HG02981 (cell line): ENCODE measurements at regions not wholly inside any gene's neighbourhood (a gene's known extent, or its start where the extent isn't known, plus 50 kb on each side); places are given as distances from the start of the nearest gene placed in this dataset.

ENCODE experiments used
- ATAC-seq: cut with Tn5 transposase; IDR thresholded peaks from one replicate; pipeline ENCODE4 v1.9.1; 2021; ENCODE audit warnings: mild to moderate bottlenecking, moderate library complexity; ENCODE audit not compliant: unreplicated experiment

DNA sequence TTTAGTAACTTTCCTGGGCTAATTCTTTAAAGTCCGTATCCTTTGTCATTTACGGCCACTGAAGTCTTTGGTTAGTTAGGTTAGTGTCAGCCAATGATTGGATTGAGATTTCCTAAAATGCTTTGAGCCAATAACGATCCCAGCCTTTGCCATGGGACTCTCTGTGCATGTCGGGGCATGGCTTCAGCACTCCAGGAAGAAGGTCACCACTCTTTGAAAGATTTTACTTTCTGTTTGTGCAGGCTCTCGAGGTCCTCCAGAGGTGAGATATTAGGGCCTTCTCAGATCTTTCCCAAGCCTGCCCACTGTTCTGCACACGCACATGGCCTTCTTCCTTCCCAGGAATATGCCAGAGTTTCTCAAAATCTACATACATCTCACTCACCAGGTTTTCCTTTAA is 153.7 kb upstream of the ARGLU1 start:
- ATAC-seq = no peak

DNA sequence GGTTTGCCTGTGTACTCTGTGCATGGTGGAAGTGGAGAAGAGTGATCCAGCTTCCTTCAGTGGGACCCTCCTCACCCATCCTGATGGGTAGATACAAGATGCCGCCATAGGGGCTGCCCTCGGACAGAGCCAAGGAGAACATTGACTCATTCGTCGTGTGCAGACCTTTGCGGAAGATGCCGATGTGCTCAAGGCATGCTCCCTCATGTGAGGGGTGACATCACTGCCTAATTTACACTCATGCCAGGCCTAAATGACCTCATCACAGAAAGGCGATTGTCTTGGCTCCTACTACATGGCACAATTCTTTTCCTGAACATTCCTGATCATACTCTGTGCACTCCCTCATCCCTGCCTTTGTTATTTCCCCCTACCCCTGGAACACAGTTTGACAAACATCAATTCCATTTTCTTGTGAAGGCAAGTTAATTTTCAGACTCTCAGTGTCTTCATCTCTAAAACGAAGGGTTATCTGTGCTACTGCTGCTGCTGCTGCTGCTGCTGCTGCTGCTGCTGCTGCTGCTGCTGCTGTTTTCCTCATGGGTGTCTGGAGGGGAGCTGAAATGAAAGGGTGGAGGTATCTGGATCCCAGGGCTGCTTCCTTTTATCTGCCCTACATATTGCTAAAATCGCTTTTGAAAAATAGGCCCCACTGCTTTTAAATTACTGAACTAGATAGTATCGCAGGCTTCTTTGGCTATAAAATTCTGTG is 146.5 kb upstream of the ARGLU1 start:
- ATAC-seq = no peak

DNA sequence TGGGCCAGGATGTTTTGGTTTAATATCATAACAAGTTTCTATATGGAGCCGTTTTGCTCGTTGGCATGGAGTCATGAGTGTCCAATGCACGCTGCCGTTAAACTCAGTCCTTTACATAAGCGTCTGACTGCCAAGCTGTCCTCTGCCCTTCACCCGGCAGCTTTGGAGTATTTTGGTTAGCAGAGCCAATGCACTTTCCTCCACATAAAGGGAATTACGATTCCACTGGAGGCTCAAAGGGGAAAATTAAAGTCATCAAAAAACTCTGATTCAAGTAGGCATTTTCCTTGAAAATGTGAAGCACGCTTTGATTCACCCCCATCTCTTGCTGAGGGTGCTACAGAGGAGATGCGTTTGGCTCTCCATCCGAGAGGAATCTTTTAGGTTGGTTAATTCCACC is 144.4 kb upstream of the ARGLU1 start:
- ATAC-seq = no peak

GRCh38 chr13:106710266-106710665 is 142.3 kb upstream of the ARGLU1 start:
- ATAC-seq = no peak

- no peak for ATAC-seq
Measured at GRCh38 chr13:106709522-106709921, 141.6 kb upstream of the ARGLU1 start.

DNA sequence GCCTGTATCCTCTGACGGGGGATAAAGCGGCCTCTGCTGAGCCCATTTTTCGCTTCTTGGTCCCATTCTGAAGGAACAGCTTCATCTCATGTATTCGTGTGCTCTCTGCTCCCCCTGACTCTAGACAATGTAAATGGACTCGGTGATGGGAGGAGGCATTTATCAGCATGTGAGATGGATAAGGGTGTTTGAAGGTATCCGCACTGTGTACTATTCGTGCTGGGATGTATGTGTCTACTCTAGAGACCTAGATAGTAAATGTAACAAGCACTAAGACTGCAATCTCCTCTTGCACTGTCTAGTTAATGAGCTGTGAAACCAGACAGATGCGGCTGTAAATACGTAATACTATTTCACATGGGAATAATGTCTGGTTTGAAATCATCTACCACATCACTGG is 134.6 kb upstream of the ARGLU1 start:
- no peak for ATAC-seq

GRCh38 chr13:106701771-106702341 is 133.9 kb upstream of the ARGLU1 start:
- ATAC-seq = no peak

DNA sequence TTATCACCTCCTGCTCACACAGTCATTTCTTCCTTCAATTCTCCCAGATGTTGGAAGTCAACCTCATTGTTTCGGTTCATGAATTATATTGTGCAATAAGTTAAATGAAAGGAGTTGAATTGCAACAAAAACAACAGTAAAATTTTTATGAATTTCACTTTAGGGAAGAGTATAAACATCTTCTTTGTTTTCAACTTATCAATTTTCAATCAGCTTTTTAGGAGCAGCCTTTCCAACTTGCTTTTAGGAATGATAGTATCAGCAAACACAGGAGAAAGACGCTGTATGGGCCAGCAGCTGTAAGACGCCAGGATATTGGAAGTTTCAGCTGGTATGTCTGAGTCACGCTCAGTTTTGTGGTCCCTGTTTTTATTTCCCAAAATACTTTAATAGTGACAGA is 132.5 kb upstream of the ARGLU1 start:
- no peak for ATAC-seq

GRCh38 chr13:106700007-106700406 is 132.1 kb upstream of the ARGLU1 start:
- ATAC-seq = no peak

GRCh38 chr13:106699311-106699710 is 131.4 kb upstream of the ARGLU1 start:
- no peak for ATAC-seq

DNA sequence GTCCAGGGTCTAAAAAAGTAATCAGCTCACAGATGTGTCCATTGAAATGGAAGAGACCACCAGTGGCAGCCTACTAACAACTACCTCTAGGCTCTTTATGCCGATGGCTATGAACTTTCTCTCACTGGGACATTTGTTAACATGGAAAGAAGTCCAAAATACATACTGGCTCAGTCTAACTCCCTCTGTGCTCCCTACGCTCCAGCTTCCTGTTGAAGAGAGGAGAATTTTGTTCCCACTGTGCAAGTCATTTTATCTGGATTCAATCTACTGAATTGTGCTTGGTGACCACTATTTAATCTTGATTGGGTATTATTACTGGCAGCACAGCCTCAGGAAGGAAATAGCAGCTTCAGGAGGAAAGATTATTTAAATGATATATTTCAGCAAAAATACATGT is 128.8 kb upstream of the ARGLU1 start:
- no peak for ATAC-seq

GRCh38 chr13:106696140-106696539 is 128.2 kb upstream of the ARGLU1 start:
- no peak for ATAC-seq

DNA sequence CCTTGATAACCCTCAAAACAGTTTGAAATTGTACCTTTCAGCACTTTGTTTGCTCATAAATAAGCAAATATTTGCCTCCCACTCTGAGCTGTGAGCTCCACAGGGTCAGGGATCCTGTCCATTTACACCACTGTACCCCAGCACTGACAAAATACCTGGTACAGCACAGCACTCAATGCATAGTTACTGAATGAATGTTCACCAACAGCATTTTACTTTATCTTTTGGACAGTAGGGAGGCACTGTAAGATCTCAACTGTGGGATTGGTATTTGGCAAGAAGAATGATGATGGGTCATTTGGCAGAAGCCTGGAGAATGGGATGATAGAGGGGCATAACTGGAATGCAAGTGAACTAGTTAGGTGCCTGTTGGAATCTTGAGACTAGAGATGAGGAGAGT is 127.2 kb upstream of the ARGLU1 start:
- no peak for ATAC-seq

- ATAC-seq = no peak
Measured at GRCh38 chr13:106691861-106692260, 123.9 kb upstream of the ARGLU1 start.

- ATAC-seq = no peak
Measured at GRCh38 chr13:106691341-106691740, 123.4 kb upstream of the ARGLU1 start.

DNA sequence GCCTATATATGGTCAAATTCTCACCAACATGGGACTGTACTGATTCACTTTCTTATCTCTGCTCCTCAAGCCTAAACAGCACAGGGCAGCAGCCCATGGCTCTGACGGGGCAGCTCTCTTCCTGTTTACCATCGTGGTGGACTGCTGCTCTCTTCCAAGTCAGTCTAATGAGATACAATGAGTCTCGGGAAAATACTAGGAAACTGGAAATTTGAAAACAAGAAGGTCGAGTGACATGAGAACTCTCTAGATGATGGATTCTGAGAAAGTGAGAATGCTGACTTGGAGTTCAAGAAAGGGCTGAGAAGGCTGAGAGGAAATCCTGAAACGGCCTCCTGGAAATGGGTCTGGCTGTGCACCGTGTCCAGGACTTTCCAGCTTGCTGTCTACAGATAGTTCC is 122.8 kb upstream of the ARGLU1 start:
- ATAC-seq = no peak

DNA sequence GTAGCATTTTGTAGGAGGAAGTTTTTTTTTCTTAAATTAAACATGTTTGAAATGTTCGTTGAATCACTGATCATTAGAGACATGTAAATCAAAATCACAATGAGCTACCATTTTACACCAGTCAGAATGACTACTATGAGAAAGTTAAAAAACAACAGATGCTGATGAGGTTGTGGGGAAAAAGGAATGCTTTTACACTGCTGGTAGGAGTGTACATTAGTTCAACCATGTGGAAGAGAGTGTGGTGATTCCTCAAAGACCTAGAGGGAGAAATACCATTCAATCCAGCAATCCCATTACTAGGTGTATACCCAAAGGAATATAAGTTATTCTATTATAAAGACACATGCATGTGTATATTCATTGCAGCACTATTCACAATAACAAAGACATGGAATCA is 122.0 kb upstream of the ARGLU1 start:
- ATAC-seq = no peak

GRCh38 chr13:106688940-106689339 is 121.0 kb upstream of the ARGLU1 start:
- no peak for ATAC-seq

GRCh38 chr13:106686163-106686562 is 118.2 kb upstream of the ARGLU1 start:
- no peak for ATAC-seq

- ATAC-seq = no peak
Measured at GRCh38 chr13:106685143-106685542, 117.2 kb upstream of the ARGLU1 start.

DNA sequence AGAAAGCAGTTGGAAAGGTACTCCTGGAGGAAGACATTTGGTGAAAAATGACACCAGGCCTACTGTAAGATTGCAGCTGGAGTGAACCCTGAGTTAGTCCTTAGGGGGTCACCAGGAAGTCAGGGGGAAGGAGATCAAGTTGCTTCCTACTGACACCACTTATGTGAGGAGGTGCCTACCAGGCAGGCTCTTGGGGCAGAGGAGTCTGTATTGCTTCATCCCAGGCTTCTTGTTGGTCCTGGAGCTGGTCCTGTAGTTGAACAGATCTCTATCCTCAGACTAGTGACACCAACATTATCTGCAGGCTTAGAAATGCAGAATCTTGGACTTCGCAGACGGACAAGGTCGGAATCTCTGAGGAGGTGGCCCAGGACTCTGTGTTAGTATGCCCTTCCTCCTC is 116.0 kb upstream of the ARGLU1 start:
- no peak for ATAC-seq

GRCh38 chr13:106683179-106683578 is 115.2 kb upstream of the ARGLU1 start:
- no peak for ATAC-seq

GRCh38 chr13:106681997-106682396 is 114.1 kb upstream of the ARGLU1 start:
- ATAC-seq = no peak
